G401.6 (cell line): ENCODE measurements at regions not wholly inside any gene's neighbourhood (a gene's known extent, or its start where the extent isn't known, plus 50 kb on each side); places are given as distances from the start of the nearest gene placed in this dataset.

Source experiments
- FAIRE-seq: peaks from 2 replicates; lab custom pipeline; 2012; peaks lifted over from hg19 to GRCh38; lab: Jason Lieb, UNC

DNA sequence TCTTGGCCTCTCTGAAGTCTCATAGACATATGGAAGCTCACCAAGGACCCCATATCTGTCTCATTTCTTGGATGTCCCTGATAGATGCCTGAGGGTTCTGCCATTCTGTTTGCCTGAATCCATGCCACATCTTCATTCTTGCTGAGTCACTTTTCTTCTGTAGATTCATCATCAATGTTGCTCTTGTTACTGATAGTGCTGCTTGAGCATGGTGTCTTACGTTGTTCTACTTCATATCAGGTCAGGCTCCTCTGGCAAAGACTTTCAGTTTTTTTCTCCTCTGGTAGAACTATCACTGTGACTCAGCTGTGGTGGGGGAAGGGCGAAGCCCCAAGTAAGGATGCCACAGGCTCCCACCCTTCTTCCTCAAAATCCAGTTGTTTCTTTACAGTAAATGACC, 885.2 kb downstream of the DCDC2C start:
- no peak for FAIRE-seq

DNA sequence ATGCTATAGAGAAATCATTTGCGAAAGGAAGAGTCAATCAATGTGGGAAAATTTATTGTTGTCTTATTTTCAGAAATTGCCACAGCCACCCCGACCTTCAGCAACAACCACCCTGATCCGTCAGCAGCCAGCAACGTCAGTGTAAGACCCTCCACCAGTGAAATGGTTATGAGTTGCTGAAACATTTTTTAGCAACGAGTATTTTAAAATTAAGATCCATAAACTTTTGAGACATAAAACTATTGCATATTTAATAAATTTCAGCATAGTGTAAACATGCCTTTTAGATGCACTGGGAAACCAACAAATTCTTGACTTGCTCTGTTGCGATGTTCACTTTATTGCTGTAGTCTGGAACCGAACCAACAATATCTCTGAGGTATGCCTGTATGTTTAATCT, 887.9 kb downstream of the DCDC2C start:
- no peak for FAIRE-seq

DNA sequence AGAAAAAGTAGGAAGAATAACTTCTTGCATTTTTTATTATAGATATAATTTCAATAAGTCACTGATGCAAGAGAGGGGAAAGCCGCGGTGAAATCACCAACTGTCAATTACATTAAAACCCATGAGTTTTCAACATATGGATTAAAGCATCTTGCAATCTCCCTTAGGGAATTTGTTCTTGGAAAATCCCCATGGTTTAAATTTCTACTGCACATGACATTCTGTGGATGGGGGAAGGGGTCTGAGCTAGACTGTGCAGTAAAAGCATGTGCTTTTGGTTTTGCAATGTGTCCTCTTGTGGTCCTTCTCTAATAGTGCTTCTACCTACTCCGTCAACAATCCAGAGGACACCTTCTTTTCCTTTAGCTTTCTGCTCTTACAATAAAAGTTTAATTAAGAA, 894.0 kb downstream of the DCDC2C start:
- FAIRE-seq = no peak

DNA sequence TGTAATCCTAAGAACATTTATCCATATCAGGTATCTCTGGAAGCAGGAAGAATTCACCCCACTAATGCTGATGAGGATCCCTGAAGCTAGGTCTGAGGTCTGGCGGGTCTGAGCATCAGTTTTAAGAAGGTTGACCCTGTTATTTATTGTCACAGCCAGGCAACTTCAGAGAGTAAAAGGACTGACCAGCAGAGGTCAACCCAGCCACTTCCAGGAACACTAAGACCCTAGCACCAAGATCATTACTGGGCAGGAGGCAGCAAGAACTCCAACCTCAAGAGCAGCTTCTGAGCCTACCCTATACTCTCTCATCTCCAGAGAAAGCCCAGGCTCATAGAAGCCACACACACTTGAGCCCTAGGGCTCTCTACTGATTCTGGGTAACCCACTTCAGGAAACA, 901.4 kb downstream of the DCDC2C start:
- no peak for FAIRE-seq

DNA sequence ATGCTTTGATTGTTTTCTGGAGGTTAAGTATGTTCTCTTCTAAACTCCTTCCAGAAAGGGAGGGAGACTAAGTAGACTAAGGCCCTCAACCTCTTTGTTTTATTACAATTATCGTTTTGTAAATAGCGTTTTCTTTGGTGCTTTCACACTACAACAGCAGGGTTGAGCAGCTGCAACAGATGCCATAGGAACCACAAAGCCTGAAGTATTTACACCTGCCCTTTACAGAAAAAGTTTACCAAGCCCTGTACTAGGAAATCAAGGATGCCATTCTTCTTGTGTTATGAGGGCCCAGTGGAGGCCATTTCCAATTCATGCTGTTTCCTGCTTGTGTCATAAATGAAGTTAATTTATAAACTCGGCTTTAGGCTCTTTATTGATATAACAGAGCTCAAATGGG, 914.8 kb downstream of the DCDC2C start:
- FAIRE-seq = no peak

DNA sequence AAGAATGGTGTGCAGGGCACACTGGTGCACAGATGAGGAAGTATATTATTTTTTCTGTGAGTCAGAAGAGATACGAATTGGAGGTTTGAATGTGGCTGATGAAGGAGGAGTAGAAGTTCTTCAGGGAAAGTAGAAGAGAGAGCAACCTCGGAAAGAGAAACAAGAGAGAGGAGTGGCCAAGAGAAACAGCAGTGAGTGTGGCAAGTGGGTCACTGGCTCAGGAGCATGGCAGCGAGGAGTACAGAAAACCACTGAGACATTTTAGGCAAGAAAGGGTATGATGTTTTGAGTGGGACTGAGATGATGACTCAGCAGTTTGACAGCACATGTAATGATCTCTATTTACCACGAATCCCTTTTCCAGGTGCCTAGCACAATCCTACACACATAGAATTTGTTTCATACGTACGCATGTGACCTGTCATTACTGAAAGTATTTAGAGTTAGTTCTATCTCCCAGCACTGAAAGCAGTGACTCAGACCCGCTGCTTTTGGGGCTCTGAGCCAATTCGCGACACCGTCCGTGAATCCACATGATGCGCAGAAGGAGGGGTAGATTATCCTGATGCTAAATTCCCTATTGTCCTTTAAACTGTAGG, 915.4 kb downstream of the DCDC2C start:
- FAIRE-seq = no peak

DNA sequence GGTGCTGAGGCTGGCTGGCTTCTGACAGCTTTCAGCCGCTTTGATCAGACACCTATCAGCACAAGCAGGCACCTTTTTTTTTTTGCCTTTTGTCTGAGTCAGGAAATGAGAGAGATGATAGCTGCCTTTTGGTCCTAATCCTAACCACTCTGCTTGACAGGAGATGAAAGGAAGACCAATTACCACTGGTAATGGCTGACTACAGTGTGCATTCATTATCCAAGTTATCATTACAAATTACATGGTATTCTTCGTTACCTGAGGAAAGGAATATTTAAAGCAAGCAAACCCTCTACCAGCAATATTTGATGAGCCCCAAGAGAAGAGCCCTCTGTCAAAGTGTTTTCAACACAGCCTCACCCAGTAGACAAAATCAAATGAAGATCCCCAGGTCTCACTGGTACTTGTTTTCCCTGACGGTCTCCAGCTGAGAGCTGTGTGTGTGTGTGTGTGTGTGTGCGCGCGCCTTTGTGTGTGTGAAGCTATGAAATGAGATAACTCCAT, 925.7 kb downstream of the DCDC2C start:
- FAIRE-seq = no peak

DNA sequence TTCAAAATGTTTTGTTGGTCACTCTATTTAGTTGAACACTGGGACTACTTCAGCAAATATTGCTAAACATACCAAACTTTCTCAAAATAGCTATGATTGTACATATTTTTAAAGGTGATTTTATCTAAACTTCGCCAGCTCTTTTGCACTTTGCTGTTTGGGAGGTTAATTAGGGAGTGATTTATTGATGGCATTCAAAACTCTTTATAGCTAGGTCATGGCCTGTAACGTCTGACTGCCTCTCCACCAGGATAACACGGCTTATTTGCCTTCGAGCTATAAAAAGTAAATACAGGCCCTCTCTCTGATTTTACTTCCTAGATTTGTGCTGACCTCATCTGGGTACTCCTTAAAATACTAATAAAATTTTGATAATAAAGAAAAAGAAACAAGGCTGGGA, 931.9 kb downstream of the DCDC2C start:
- no peak for FAIRE-seq

DNA sequence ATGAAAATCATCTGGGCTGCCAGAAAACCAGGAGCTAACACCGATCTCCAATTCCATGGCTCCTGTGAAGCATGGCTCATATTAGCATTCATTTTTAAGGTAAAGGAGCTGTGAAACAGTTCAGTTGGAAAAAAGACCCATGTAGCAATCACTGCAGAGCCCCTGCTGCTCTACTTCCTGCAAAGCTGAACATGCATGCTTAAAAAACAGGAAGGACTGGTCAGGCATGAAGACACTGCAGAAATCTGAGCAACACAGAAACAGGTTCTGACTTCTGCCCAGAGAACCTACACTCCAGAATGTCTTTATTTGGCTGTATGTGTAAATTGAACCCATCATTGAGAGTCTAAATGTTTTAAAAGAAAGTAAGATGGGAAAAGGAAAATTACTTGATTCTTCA, 950.6 kb downstream of the DCDC2C start:
- FAIRE-seq = no peak

DNA sequence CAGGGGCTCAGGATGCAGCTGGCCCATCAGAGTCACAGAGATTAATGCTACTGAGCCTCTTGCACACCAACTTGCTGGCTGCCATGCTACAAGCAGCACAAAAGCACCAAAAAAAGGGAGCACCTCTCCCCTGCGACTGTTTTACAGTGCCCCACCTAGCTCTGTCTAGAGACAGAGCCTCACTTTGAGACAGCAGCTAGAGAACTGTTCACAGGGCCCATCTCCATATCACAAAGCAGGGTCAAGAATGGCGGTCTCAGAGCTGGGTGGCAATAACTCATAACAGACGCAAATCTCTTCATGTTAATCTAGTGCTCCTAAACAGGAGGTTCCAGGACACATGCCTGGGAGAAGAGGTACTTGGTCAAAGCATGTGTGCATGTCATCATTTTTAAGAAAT, 953.0 kb downstream of the DCDC2C start:
- no peak for FAIRE-seq

DNA sequence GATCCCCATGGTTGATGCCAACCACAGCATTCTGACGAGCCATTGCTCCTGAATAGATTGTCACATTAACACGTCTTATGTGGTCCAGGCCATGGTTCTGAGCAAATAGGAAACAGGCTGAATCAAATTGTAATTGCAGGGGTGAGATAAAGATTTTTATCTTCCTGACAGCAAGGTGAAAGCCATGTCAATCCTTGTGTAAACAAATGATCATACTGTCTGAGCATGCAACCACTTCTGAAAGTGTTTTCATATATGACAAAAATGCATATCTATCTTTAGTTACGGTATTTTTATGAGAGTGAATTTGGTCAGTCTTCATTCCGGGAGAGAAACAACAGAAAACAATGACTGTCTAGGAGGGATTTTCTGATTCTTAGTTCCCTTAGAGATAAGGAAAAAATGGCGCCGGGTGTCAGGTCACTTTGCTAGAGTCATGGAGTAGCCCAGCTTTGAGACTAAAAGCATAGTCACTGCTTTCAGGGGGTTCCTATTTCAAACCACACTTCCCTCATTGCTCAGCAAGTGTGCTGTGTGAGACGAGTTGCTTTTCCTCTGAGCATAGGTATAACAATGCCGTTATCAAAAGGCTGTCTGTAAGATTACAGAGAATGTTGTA, 958.9 kb downstream of the DCDC2C start:
- FAIRE-seq = no peak

DNA sequence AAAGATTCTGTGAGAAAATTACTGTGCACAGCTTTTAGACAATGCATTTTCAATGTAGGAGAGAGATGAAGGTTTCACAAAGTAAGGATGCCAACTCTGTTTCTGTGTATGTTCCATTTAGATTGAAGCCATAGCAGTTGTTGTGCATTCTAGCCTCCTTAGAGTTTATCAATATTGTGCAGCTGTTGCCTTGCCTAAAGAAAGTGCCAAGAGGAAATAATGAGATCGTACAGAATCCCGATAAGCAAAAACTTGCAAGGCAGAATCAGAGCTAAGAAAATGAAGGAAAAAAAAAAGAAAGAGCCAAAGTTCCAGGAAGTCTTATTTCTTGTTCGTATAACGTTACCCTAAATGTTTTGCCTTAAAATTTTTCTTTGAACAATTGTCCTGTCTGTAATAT, 965.0 kb downstream of the DCDC2C start:
- no peak for FAIRE-seq

DNA sequence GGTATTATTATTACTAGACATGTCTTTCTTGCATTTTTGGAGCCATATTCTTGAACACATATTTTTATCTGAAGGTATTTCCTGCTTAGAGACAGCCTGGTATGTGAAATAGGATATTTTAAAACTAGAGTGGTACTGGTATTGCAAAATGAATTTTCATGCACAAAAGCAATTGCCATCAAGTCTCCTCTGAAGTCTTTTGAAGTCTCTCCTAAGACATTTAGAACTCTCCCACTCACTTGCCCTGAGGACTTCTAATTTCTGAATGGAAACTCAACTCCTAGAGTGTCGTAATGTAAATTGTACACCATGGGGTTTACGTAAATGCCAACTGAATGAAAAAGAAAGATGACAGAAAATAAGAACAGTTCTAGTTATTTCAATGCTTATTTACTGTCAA, 967.0 kb downstream of the DCDC2C start:
- no peak for FAIRE-seq

DNA sequence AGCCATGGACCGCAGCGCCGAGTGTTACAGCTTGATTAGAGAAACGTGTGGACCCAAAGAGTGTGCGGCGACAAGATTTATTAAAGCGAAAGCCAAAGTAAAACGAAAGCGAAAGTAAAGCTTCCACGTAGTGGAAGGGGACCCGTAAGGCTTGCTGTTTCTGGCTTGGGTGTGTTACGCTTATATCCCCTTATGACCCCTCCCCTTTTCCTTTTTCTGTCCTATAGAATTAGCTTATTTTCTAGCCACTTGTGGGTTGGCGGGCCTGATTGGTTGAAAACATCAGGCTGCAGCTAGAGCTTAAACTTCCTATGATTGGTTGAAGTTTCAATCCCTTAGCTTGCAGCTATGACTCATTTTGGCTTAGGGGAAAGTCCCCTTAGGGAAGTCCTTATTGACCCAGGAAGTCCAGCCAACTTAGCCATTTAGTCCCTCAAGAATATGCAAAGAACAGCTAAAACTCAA, 969.7 kb downstream of the DCDC2C start:
- no peak for FAIRE-seq

DNA sequence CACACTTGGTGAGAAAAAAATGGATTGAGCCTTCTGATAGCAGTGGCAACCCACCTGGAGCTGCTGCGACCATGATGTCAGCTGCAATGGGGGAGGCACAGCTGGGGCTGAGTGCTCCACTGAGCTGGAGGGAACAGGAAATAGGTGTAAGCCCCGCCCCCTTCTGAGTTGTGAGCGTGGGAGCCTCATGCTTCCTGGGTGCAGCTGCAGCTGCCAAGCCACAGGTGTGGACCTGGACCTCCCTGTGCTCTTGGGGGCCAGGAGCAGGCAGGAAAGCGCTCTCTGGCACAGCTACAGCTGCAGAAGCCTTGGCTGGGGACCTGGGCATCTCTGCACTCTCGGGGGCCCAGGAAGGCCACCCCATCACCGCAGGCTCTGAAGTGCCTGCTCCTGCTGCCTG, 970.6 kb downstream of the DCDC2C start:
- FAIRE-seq = no peak

DNA sequence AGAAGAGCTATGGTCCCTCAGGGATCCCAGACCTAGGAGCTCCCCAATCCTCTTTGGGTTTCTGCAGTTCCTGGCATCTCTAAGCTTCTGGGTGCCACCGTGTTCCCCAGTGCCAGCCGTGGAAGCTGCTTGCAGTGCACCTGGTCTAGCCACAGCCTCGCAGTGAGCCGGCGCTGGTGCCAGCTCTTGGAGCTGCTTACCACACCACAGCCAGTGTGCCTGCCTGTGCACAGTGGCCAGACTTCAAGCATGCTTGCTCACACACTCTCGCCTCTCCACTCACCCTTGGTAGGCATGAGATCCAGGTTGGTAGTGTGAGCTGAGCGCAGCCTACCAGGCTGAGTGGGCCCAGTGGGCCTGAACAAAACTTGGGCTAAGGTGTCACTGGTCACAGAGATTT, 971.9 kb downstream of the DCDC2C start:
- FAIRE-seq = no peak

DNA sequence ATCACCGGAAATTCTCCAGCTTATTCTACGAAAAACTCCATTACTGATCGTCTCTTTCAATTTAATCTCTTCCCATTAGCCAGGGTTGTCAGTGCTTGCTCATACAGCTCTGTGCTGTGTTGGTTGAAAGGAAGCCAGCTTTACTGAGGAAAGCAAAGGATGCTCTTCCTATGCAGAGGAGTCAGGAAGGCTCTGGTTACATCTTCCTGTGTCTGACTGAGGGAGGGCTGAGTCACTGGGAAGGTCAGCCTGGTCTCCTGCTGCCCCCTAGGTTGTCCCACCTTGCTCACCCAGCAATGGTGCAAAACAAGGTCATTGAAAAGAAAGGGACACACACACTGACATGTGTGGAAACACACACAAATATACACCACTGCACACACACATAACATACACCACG, 975.6 kb downstream of the DCDC2C start:
- no peak for FAIRE-seq

DNA sequence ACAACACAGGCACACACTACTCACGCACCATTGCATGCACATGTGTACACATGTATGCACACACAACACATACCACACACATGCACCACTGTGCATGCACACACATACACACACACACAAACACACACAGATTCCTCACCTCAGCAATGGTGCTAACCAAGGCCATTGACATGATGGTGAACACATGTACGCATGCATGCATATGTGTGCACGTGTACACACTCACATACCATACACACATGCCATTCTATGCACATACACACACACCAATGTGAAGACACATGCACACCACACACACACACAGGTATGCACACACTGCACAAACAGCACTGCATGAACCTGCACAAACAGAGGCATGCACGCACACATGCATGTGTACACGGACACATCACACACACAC, 976.0 kb downstream of the DCDC2C start:
- no peak for FAIRE-seq

DNA sequence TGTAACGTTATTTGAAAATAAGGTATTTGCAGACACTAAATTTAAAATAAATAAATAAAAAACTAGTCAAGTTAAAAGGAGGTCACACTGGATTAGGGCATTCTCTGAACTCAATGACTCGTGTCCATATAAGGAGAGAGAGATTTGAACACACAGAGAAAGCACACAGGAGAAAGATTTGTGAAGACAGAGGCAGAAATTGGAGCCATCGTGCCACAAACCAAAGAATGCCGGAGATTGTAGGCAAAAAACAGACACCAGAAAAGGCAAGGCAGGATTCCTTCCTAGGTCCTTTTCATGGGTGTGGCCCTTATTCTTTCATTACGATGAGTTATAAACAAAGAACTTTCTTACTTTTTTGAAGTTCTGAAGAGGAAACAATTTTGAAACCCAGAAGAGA, 981.5 kb downstream of the DCDC2C start:
- FAIRE-seq = no peak

DNA sequence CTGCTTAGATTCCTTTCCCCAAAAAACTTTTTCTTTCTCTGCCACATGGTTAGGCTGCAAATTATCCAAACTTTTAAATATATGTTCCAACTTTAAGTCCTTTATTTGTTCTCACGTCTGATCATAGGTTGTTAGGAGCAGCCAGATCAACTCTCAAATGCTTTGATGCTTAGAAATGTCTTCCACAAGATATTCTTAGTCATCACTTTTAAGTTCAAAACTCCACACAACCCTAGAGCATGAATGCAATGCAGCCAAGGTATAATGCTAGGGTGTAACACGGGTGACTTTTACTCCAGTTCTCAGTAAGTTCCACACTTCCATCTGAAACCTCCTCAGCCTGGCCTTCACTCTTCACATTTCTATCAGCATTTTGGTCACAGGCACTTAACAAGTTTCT, 987.5 kb downstream of the DCDC2C start:
- no peak for FAIRE-seq

DNA sequence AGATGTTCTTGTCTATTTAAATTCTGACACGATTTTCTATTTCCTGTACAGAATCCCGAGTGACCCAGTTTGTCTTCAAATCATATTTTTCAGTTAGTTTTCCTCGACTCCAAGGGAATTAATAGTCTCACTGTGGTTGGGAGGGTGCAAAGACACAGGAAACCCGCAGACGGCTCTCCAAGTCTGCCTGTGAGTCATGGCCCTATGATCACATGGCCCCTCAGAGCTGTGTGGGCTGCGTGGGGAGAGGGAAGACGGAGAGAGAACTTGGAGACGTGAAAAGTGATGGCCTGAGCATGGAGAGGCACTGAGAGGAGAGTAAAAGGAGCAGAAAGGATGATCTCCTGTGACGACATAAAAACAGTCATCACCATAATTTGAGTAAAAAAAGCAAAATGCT, 989.9 kb downstream of the DCDC2C start:
- FAIRE-seq = no peak

DNA sequence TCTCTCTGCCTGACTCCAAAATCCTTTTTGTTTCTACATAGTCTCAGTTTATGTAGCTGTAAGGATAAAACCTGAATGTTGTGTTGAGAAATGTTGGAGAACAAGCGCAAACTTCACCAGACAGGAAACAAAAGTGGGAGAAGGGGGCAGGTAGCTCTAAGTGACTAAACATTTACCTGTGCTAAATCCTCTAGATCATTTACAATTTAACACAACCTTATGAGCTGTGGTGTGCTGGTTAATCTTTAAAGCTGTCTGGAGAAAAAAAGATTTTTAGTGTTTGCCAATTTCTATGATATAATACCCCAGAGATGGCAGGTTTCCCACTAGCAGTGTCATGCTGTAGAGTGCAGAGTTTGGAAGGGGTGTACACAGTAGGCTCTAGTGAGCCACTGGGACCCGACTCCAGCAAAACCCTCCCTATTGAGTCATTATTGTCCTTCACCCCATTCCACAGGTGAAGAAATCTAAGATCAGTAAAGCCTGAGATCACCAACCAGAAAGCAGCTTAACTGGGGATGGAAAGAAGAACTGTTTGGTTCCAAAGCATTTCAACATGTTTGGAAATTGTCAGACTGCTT, 992.0 kb downstream of the DCDC2C start:
- FAIRE-seq = no peak

DNA sequence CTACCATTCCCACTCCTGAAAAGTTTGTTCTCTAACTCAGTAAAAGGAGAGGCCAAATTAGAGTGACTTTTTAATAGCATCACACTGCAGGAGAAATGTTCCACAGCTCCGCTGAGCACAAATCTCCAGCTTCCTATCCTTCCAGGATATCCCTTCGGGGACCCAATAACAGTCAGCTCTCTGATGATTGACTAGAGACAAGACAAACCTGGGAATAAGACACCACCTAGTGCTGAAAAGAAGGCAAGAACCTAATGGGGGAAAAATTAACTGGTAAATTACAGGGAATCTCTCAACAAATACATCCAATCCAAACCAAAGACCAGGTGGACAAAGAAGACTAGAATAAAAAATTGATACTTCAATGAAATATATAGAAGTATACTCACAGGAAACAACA, 977.1 kb upstream of the SOX11 start:
- FAIRE-seq = no peak

DNA sequence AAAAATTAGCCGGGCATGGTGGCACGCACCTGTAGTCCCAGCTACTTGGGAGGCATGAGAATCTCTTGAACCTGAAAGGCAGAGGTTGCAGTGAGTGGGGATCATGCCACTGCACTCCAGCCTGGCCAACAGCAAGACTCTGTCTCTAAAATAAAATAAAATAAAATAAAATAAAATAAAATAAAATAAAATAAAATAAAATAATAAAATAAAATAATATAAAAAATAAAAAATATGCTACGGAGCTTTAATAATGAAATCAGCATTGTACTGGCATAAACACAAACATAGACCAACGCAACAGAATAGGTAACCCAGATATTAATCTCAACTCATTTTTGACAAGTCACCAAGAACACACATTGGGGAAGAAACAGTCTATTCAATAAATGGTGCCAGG, 973.4 kb upstream of the SOX11 start:
- FAIRE-seq = no peak
